SK-N-SH treated with all-trans-retinoic acid at 6 μM for 48 hours (cell line): ENCODE measurements at regions not wholly inside any gene's neighbourhood (a gene's known extent, or its start where the extent isn't known, plus 50 kb on each side); places are given as distances from the start of the nearest gene placed in this dataset.
"Not testable (repeated sequence)": the region's sequence is repeated elsewhere in the genome, so short reads cannot be mapped to it uniquely, and the experiment has no call there.

Experiments
- ATAC-seq: fragments of 200-7000 bp; cut with Tn5 transposase; 3 replicates; pipeline ENCODE4 v1.9.1; 2020; ENCODE audit warnings: mild to moderate bottlenecking, moderate library complexity
- ARNTL ChIP-seq: fragments of 450-650 bp; formaldehyde crosslinking; IDR thresholded peaks from 2 replicates; pipeline ENCODE4 v1.5.0; 2020; ENCODE audit warnings: low read depth, mild to moderate bottlenecking, moderate library complexity, borderline replicate concordance
- CREB5 ChIP-seq: fragments of 250-450 bp; sonication (Bioruptor Pico); IDR thresholded peaks from 2 replicates; pipeline ENCODE4 v1.5.1; 2020; ENCODE audit warnings: low read depth, mild to moderate bottlenecking, moderate library complexity
- CSDC2 ChIP-seq: fragments of 250-450 bp; sonication (Bioruptor Pico); IDR thresholded peaks from 2 replicates; pipeline ENCODE4 v1.5.0; 2020; ENCODE audit warnings: mild to moderate bottlenecking, moderate library complexity
- CSRNP3 ChIP-seq: fragments of 250-450 bp; sonication (Bioruptor Pico); IDR thresholded peaks from 2 replicates; pipeline ENCODE4 v1.5.1; 2021; ENCODE audit warnings: mild to moderate bottlenecking, moderate library complexity
- ESRRG ChIP-seq: fragments of 250-450 bp; sonication (Bioruptor Pico); IDR thresholded peaks from 2 replicates; pipeline ENCODE4 v1.6.1; 2021; ENCODE audit warnings: mild to moderate bottlenecking
- GLIS3 ChIP-seq: fragments of 250-450 bp; sonication (Bioruptor Pico); IDR thresholded peaks from 2 replicates; pipeline ENCODE4 v1.5.0; 2020; ENCODE audit warnings: mild to moderate bottlenecking, moderate library complexity
- ISL1 ChIP-seq: fragments of 250-450 bp; sonication (Bioruptor Pico); IDR thresholded peaks from 2 replicates; pipeline ENCODE4 v2.1.2; 2022; ENCODE audit warnings: mild to moderate bottlenecking, moderate library complexity
- PATZ1 ChIP-seq: fragments of 250-450 bp; sonication (Bioruptor Pico); IDR thresholded peaks from 2 replicates; pipeline ENCODE4 v1.8.0; 2020; ENCODE audit warnings: mild to moderate bottlenecking, moderate library complexity, borderline replicate concordance
- PPARA ChIP-seq: fragments of 250-450 bp; sonication (Bioruptor Pico); IDR thresholded peaks from 2 replicates; pipeline ENCODE4 v1.5.0; 2020; ENCODE audit warnings: mild to moderate bottlenecking, borderline replicate concordance
- RARB ChIP-seq: fragments of 250-450 bp; sonication (Bioruptor Pico); IDR thresholded peaks from 2 replicates; pipeline ENCODE4 v1.8.0; 2021; ENCODE audit warnings: mild to moderate bottlenecking, moderate library complexity
- SNAI2 ChIP-seq: fragments of 250-450 bp; sonication (Bioruptor Pico); IDR thresholded peaks from 2 replicates; pipeline ENCODE4 v1.5.0; 2020; ENCODE audit warnings: mild to moderate bottlenecking, moderate library complexity
- TCF4 ChIP-seq: fragments of 250-450 bp; sonication (Bioruptor Pico); IDR thresholded peaks from 2 replicates; pipeline ENCODE4 v1.8.0; 2021; ENCODE audit warnings: mild to moderate bottlenecking, moderate library complexity, borderline replicate concordance
- TOX ChIP-seq: fragments of 250-450 bp; sonication (Bioruptor Pico); IDR thresholded peaks from 2 replicates; pipeline ENCODE4 v1.8.0; 2021; ENCODE audit warnings: mild to moderate bottlenecking, moderate library complexity, borderline replicate concordance
- TSHZ2 ChIP-seq: fragments of 250-450 bp; sonication (Bioruptor Pico); IDR thresholded peaks from 2 replicates; pipeline ENCODE4 v1.5.0; 2020; ENCODE audit warnings: mild to moderate bottlenecking, moderate library complexity
- ZC3H10 ChIP-seq: fragments of 250-450 bp; sonication (Bioruptor Pico); IDR thresholded peaks from 2 replicates; pipeline ENCODE4 v1.5.1; 2021; ENCODE audit warnings: mild to moderate bottlenecking, moderate library complexity
- ZFP3 ChIP-seq: fragments of 250-450 bp; sonication (Bioruptor Pico); IDR thresholded peaks from 2 replicates; pipeline ENCODE4 v1.5.0; 2020; ENCODE audit warnings: mild to moderate bottlenecking, moderate library complexity
- ZFP30 ChIP-seq: fragments of 450-650 bp; formaldehyde crosslinking; IDR thresholded peaks from 2 replicates; pipeline ENCODE4 v1.5.0; 2022; ENCODE audit warnings: mild to moderate bottlenecking, moderate library complexity
- ZNF70 ChIP-seq: fragments of 450-650 bp; formaldehyde crosslinking; IDR thresholded peaks from 2 replicates; pipeline ENCODE4 v1.5.0; 2020; ENCODE audit warnings: mild to moderate bottlenecking, moderate library complexity
- ZNF8 ChIP-seq: fragments of 450-650 bp; formaldehyde crosslinking; IDR thresholded peaks from 2 replicates; pipeline ENCODE4 v1.5.0; 2020; ENCODE audit warnings: mild to moderate bottlenecking, moderate library complexity

DNA sequence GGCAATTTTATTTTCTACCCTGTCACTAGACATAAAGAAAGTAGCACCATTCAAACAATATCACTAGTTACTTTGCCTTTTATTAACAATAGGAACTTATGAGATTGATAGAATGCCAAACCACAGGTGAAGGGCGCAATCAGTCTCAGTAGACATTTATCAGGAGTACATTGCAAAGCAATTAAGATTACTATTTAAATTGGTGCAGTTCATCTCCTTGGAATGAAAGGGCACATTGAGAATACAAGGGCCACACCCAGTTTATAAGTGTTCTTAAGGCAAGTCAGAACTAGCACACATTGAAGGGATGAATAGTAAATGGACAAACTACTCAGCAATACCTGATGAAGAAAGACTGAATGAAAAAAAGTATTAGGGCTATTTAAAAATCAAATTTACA is 601.4 kb downstream of the C12orf50 start:
- ATAC-seq = no peak; the same call in 2 of the 3 replicates
- peak; percentile 71; the same call in 1 of the 2 replicates for TF ChIP-seq TOX
- no peak for TF ChIP-seq CSDC2
- TF ChIP-seq ISL1 (CRISPR knock-in tag) = 0 out of 2 replicates have a peak, but pooled peaks have one; percentile 13

- no peak for TF ChIP-seq ISL1 (CRISPR knock-in tag)
- TF ChIP-seq ZC3H10 (CRISPR knock-in tag) = no peak
- no peak for TF ChIP-seq ARNTL (CRISPR knock-in tag)
- TF ChIP-seq ZNF70 = no peak
- TF ChIP-seq TSHZ2 (CRISPR knock-in tag) = no peak
- no peak for TF ChIP-seq PATZ1 (CRISPR knock-in tag)
- no peak for TF ChIP-seq CSRNP3 (CRISPR knock-in tag)
- no peak for TF ChIP-seq ZFP30 (CRISPR knock-in tag)
- ATAC-seq = no peak
These were observed 603.2 kb downstream of the C12orf50 start for GRCh38 chr12:87425942-87426554.

- ATAC-seq = not testable (repeated sequence)
These were observed 608.0 kb downstream of the C12orf50 start for GRCh38 chr12:87421233-87421632.

GRCh38 chr12:87413784-87414183 is 615.4 kb downstream of the C12orf50 start:
- ATAC-seq = peak; percentile 90
- TF ChIP-seq SNAI2 (CRISPR knock-in tag) (peak; percentile 42; the same call in 1 of the 2 replicates), PPARA (CRISPR knock-in tag) (no peak), ZFP30 (CRISPR knock-in tag) (no peak), CREB5 (CRISPR knock-in tag) (peak; percentile 88), RARB (CRISPR knock-in tag) (no peak), ESRRG (0 out of 2 replicates have a peak, but pooled peaks have one; percentile 69), GLIS3 (0 out of 2 replicates have a peak, but pooled peaks have one; percentile 26), ARNTL (CRISPR knock-in tag) (no peak), ZNF8 (no peak; the same call in 1 of the 2 replicates), TSHZ2 (CRISPR knock-in tag) (peak; percentile 92), CSRNP3 (CRISPR knock-in tag) (peak; percentile 88; the same call in 1 of the 2 replicates), TCF4 (CRISPR knock-in tag) (peak; percentile 79), ZFP3 (CRISPR knock-in tag) (no peak), PATZ1 (CRISPR knock-in tag) (peak; percentile 66; the same call in 1 of the 2 replicates)
